ENCODE measurements at regions not wholly inside any gene's neighbourhood (a gene's known extent, or its start where the extent isn't known, plus 50 kb on each side); places are given as distances from the start of the nearest gene placed in this dataset.

GRCh38 chr2:61759005-61759404, 94.9 kb downstream of the FAM161A start:
- TF ChIP-seq TAF1 (IDR thresholded peaks at IDR 0.05; ENCODE audit: borderline replicate concordance, insufficient read depth, low read length), result no peak
- no peak for TF ChIP-seq REST (IDR thresholded peaks at IDR 0.05; ENCODE audit: insufficient read depth in 1 of 2, low read depth in 2 of 2, low read length in 2 of 2)
- TF ChIP-seq FOXP2 (optimal IDR thresholded peaks at IDR 0.05; ENCODE audit: borderline replicate concordance, extremely low read depth, extremely low read length, insufficient read depth), result no peak
- no peak for TF ChIP-seq SIN3A (IDR thresholded peaks at IDR 0.05; ENCODE audit: borderline replicate concordance, insufficient read depth, low read length)
- no peak for TF ChIP-seq POLR2AphosphoS5 (IDR thresholded peaks at IDR 0.05; ENCODE audit: low read depth, low read length)

- TF ChIP-seq POLR2AphosphoS5 (IDR thresholded peaks at IDR 0.05; ENCODE audit: low read depth, low read length) (no peak), TAF1 (IDR thresholded peaks at IDR 0.05; ENCODE audit: borderline replicate concordance, insufficient read depth, low read length) (no peak), FOXP2 (optimal IDR thresholded peaks at IDR 0.05; ENCODE audit: borderline replicate concordance, extremely low read depth, extremely low read length, insufficient read depth) (no peak), SIN3A (IDR thresholded peaks at IDR 0.05; ENCODE audit: borderline replicate concordance, insufficient read depth, low read length) (no peak), REST (IDR thresholded peaks at IDR 0.05; ENCODE audit: insufficient read depth in 1 of 2, low read depth in 2 of 2, low read length in 2 of 2) (no peak)
Measured at GRCh38 chr2:61758159-61758558, 95.7 kb downstream of the FAM161A start.

- no peak for TF ChIP-seq FOXP2 (optimal IDR thresholded peaks at IDR 0.05; ENCODE audit: borderline replicate concordance, extremely low read depth, extremely low read length, insufficient read depth)
- no peak for TF ChIP-seq REST (IDR thresholded peaks at IDR 0.05; ENCODE audit: insufficient read depth in 1 of 2, low read depth in 2 of 2, low read length in 2 of 2)
- no peak for TF ChIP-seq TAF1 (IDR thresholded peaks at IDR 0.05; ENCODE audit: borderline replicate concordance, insufficient read depth, low read length)
- no peak for TF ChIP-seq POLR2AphosphoS5 (IDR thresholded peaks at IDR 0.05; ENCODE audit: low read depth, low read length)
- TF ChIP-seq SIN3A (IDR thresholded peaks at IDR 0.05; ENCODE audit: borderline replicate concordance, insufficient read depth, low read length), result no peak
Measured at GRCh38 chr2:61753512-61753911, 100.3 kb downstream of the FAM161A start.

GRCh38 chr2:61750624-61751023, 103.2 kb downstream of the FAM161A start:
- TF ChIP-seq SIN3A (IDR thresholded peaks at IDR 0.05; ENCODE audit: borderline replicate concordance, insufficient read depth, low read length) (no peak), REST (IDR thresholded peaks at IDR 0.05; ENCODE audit: insufficient read depth in 1 of 2, low read depth in 2 of 2, low read length in 2 of 2) (no peak), TAF1 (IDR thresholded peaks at IDR 0.05; ENCODE audit: borderline replicate concordance, insufficient read depth, low read length) (no peak), FOXP2 (optimal IDR thresholded peaks at IDR 0.05; ENCODE audit: borderline replicate concordance, extremely low read depth, extremely low read length, insufficient read depth) (no peak), POLR2AphosphoS5 (IDR thresholded peaks at IDR 0.05; ENCODE audit: low read depth, low read length) (no peak)

- TF ChIP-seq TAF1 (IDR thresholded peaks at IDR 0.05; ENCODE audit: borderline replicate concordance, insufficient read depth, low read length) (no peak), SIN3A (IDR thresholded peaks at IDR 0.05; ENCODE audit: borderline replicate concordance, insufficient read depth, low read length) (no peak), POLR2AphosphoS5 (IDR thresholded peaks at IDR 0.05; ENCODE audit: low read depth, low read length) (no peak), REST (IDR thresholded peaks at IDR 0.05; ENCODE audit: insufficient read depth in 1 of 2, low read depth in 2 of 2, low read length in 2 of 2) (no peak), FOXP2 (optimal IDR thresholded peaks at IDR 0.05; ENCODE audit: borderline replicate concordance, extremely low read depth, extremely low read length, insufficient read depth) (no peak)
Measured at GRCh38 chr2:61742955-61743354, 110.9 kb downstream of the FAM161A start.

Data from PFSK-1 (cell line).